IMR-90 (cell line): ENCODE measurements at regions not wholly inside any gene's neighbourhood (a gene's known extent, or its start where the extent isn't known, plus 50 kb on each side); places are given as distances from the start of the nearest gene placed in this dataset.

Experiments
- ATAC-seq: fragments of 200-7000 bp; cut with Tn5 transposase; 2 replicates; pipeline ENCODE4 v1.9.1; 2020; ENCODE audit warnings: low read depth, mild to moderate bottlenecking, moderate library complexity
- BruUV-seq: library from RNA; stranded (reverse); fragments of 400-500 nt; replicated peaks from 2 replicates; lab custom pipeline; 2021; lab: Mats Ljungman, UMichigan
- CTCF ChIA-PET: fragments of 300-600 bp; formaldehyde crosslinking; extraction: SDS; loops from one replicate; lab custom pipeline; 2021; ENCODE audit warnings: antibody characterized with exemption; lab: Yijun Ruan, JAX
- POLR2A ChIA-PET: fragments of 300-600 bp; sonication (Branson Sonifier 250); formaldehyde crosslinking; loops from one replicate; lab custom pipeline; 2022; ENCODE audit warnings: antibody characterized with exemption; ENCODE audit not compliant: unreplicated experiment; lab: Charles Lee
- DNase-seq: peaks from one replicate; pipeline ENCODE4 v3.0.0; 2013
- H2AFZ ChIP-seq: replicated peaks from 2 replicates; pipeline ENCODE3; 2013; ENCODE audit warnings: low read length, mild to moderate bottlenecking; ENCODE audit not compliant: poor library complexity
- H2AK5ac ChIP-seq: 2 replicates; pipeline ENCODE4 v1.6.1; 2013; ENCODE audit warnings: low read depth, low read length, inconsistent platforms
- H2AK9ac ChIP-seq: replicated peaks from 2 replicates; pipeline ENCODE3; 2013; ENCODE audit warnings: mild to moderate bottlenecking, low read depth, low read length, moderate library complexity; ENCODE audit not compliant: poor library complexity
- H2BK120ac ChIP-seq: 2 replicates; pipeline ENCODE4 v1.6.1; 2013; ENCODE audit warnings: low read depth, low read length, inconsistent platforms
- H2BK15ac ChIP-seq: 3 replicates; pipeline ENCODE4 v1.6.1; 2013; ENCODE audit warnings: low read depth, low read length, inconsistent platforms
- H2BK20ac ChIP-seq: 2 replicates; pipeline ENCODE4 v1.6.1; 2013; ENCODE audit warnings: low read depth, mild to moderate bottlenecking, inconsistent platforms, low read length, moderate library complexity
- H2BK5ac ChIP-seq: 2 replicates; pipeline ENCODE4 v1.6.1; 2013; ENCODE audit warnings: mild to moderate bottlenecking, low read depth, low read length, inconsistent platforms; ENCODE audit not compliant: poor library complexity, severe bottlenecking
- H3K14ac ChIP-seq: replicated peaks from 2 replicates; pipeline ENCODE4 v1.6.1; 2013; ENCODE audit warnings: low read depth, low read length, inconsistent platforms
- H3K18ac ChIP-seq: 2 replicates; pipeline ENCODE4 v1.6.1; 2013; ENCODE audit warnings: low read depth, low read length, control low read depth
- H3K23ac ChIP-seq: 2 replicates; pipeline ENCODE4 v1.6.1; 2013; ENCODE audit warnings: low read depth, low read length, inconsistent platforms
- H3K27ac ChIP-seq: 2 replicates; pipeline ENCODE4 v1.5.1; 2013; ENCODE audit warnings: mild to moderate bottlenecking, control low read depth, low read length; ENCODE audit not compliant: insufficient read depth
- H3K27me3 ChIP-seq: 2 replicates; pipeline ENCODE4 v1.6.1; 2013; ENCODE audit warnings: low read length; ENCODE audit not compliant: control insufficient read depth, insufficient read depth
- H3K36me3 ChIP-seq: 2 replicates; pipeline ENCODE4 v1.6.1; 2013; ENCODE audit warnings: low read length, mixed read lengths; ENCODE audit not compliant: control insufficient read depth, insufficient read depth
- H3K4ac ChIP-seq: 2 replicates; pipeline ENCODE4 v1.6.1; 2013; ENCODE audit warnings: low read depth, low read length, inconsistent platforms
- H3K4me1 ChIP-seq: 2 replicates; pipeline ENCODE4 v1.6.1; 2013; ENCODE audit warnings: low read length, mixed read lengths; ENCODE audit not compliant: control insufficient read depth, insufficient read depth
- H3K4me2 ChIP-seq: 2 replicates; pipeline ENCODE4 v1.6.1; 2013; ENCODE audit warnings: low read depth, mild to moderate bottlenecking, control low read depth, low read length, moderate library complexity
- H3K4me3 ChIP-seq: 2 replicates; pipeline ENCODE4 v1.5.1; 2013; ENCODE audit warnings: low read depth, mild to moderate bottlenecking, control low read depth, low read length, moderate library complexity; ENCODE audit not compliant: insufficient read depth
- H3K56ac ChIP-seq: 2 replicates; pipeline ENCODE4 v1.6.1; 2013; ENCODE audit warnings: low read length, inconsistent platforms; ENCODE audit not compliant: insufficient read depth; ENCODE audit errors: extremely low read depth
- H3K79me1 ChIP-seq, 2 experiments: 2 replicates each; pipeline ENCODE4 v1.6.1; 2013; ENCODE audit warnings: low read length in 2 of 2, inconsistent platforms in 1 of 2, low read depth in 1 of 2
- H3K9ac ChIP-seq: 2 replicates; pipeline ENCODE4 v1.6.1; 2013; ENCODE audit warnings: low read depth, low read length, control low read depth
- H3K9me1 ChIP-seq: 2 replicates; pipeline ENCODE4 v1.6.1; 2013; ENCODE audit warnings: low read length, inconsistent platforms; ENCODE audit not compliant: insufficient read depth
- H3K9me3 ChIP-seq: 2 replicates; pipeline ENCODE4 v1.6.1; 2013; ENCODE audit warnings: low read length; ENCODE audit not compliant: control insufficient read depth, insufficient read depth
- H4K20me1 ChIP-seq: 2 replicates; pipeline ENCODE4 v1.6.1; 2013; ENCODE audit warnings: low read length, inconsistent platforms; ENCODE audit not compliant: insufficient read depth
- H4K5ac ChIP-seq: 2 replicates; pipeline ENCODE4 v1.6.1; 2013; ENCODE audit warnings: mild to moderate bottlenecking, low read depth, low read length, control low read depth
- H4K8ac ChIP-seq, 2 experiments: 2 replicates each; pipeline ENCODE4 v1.6.1; 2013; ENCODE audit warnings: low read depth in 2 of 2, low read length in 2 of 2, control low read depth in 1 of 2, inconsistent platforms in 1 of 2
- H4K91ac ChIP-seq: 2 replicates; pipeline ENCODE4 v1.6.1; 2013; ENCODE audit warnings: low read depth, low read length, inconsistent platforms; ENCODE audit not compliant: insufficient read depth
- RAD21 ChIP-seq: IDR thresholded peaks from 2 replicates; pipeline ENCODE4 v1.6.1; 2012; ENCODE audit warnings: low read length, improper control_type of control experiment
- WGBS, 2 experiments: methylation state at CpG; one replicate each; pipeline versions ENCODE4 v1.1.5 to v1.1.7; 2013; ENCODE audit warnings: missing lambda C conversion rate in 2 of 2; ENCODE audit not compliant: insufficient read length in 1 of 2; ENCODE audit errors: extremely low coverage in 2 of 2; 5-methylcytosine and 5-hydroxymethylcytosine counted together
- dilution Hi-C: fragments of 300-500 bp; cut with HindIII; formaldehyde crosslinking; loops from one replicate; pipeline ENCODE4 v1.14.3; 2018; ENCODE audit warnings: low sequenced_read_pairs; ENCODE audit not compliant: unreplicated experiment
- in situ Hi-C: fragments of 300-500 bp; cut with MboI; formaldehyde crosslinking; loops from 3 replicates; pipeline ENCODE4 v1.14.3; 2019; ENCODE audit warnings: low sequenced_read_pairs, inconsistent platforms, mixed read lengths
- intact Hi-C: fragments of 100-400 bp; cut with micrococcal nuclease; formaldehyde crosslinking; loops from 2 replicates; pipeline ENCODE4 v1.10.0; 2022

DNA sequence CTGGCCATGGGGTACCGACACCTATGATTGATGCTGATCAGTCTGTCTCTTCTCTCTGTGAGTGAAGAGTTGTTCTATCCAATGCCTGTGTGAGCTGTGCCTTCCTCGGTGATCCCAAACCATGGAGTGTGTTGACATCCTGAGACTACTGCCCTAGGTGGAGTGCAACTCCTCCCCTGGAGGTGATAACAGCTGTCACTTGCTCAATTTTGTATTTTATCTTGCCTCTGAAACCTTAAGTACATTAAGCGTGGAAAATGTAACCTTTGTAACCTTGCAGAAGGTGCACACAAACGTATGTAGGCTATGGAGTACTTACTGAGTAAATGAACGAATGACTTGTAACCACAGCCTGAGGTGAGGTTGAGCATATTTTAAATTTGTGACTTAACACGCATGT lies 256.2 kb downstream of the FNDC1 start:
- H3K14ac ChIP-seq: no peak overlapping the region
- ATAC-seq: no peak
- H3K4ac ChIP-seq: no peak overlapping the region
- H3K4me2 ChIP-seq: no peak overlapping the region
- no peaks in the 10 kb centered on the region for H3K79me1 ChIP-seq
- DNase-seq: no peak
- H3K56ac ChIP-seq: no peak overlapping the region
- no peaks in the 10 kb centered on the region for H3K9me1 ChIP-seq
- H3K9me3 ChIP-seq: peaks cover 3% of the 10 kb centered on the region; the same call in 1 of the 2 replicates
- intact Hi-C loops: no loop called here
- no peak overlapping the region for H2AK5ac ChIP-seq
- H2BK20ac ChIP-seq: no peak overlapping the region
- no peak overlapping the region for H4K5ac ChIP-seq
- H3K27ac ChIP-seq: no peak overlapping the region
- H2BK5ac ChIP-seq: no peak overlapping the region
- no CpG with 5 or more reads among the region's 6 CpGs for WGBS, 2 experiments
- dilution Hi-C loops: no loop called here
- TF ChIP-seq RAD21: no peak
- in situ Hi-C loops: no loop called here
- H3K18ac ChIP-seq: no peak overlapping the region
- H3K36me3 ChIP-seq: no peaks in the 10 kb centered on the region
- no peak overlapping the region for H4K8ac ChIP-seq
- H3K27me3 ChIP-seq: no peaks in the 10 kb centered on the region
- CTCF ChIA-PET: no interaction called here
- no peak overlapping the region for H3K4me3 ChIP-seq
- no peak overlapping the region for H4K91ac ChIP-seq
- no peak overlapping the region for H3K9ac ChIP-seq
- H2AFZ ChIP-seq: no peak overlapping the region
- H4K20me1 ChIP-seq: no peaks in the 10 kb centered on the region
- BruUV-seq: no TSS peak
- no peak overlapping the region for H2BK15ac ChIP-seq
- H2AK9ac ChIP-seq: no peak overlapping the region
- POLR2A ChIA-PET: no interaction called here
- H3K23ac ChIP-seq: no peak overlapping the region
- no peak overlapping the region for H2BK120ac ChIP-seq
- H3K4me1 ChIP-seq: no peaks in the 10 kb centered on the region
